ENCODE measurements at regions not wholly inside any gene's neighbourhood (a gene's known extent, or its start where the extent isn't known, plus 50 kb on each side); places are given as distances from the start of the nearest gene placed in this dataset.

- Histone ChIP-seq H3K4me1 (ENCODE audit: control insufficient read depth, insufficient read depth, low read length) (no peaks in the 10 kb centered on the region), H3K27ac (ENCODE audit: low read length) (no peak overlapping the region), H3K36me3 (ENCODE audit: control insufficient read depth, insufficient read depth, low read length) (no peaks in the 10 kb centered on the region), H3K4me3 (ENCODE audit: low read length) (no peak overlapping the region), H3K27me3 (ENCODE audit: control insufficient read depth, insufficient read depth, low read length) (no peaks in the 10 kb centered on the region), H3K9me3 (ENCODE audit: control insufficient read depth, insufficient read depth, low read length) (no peaks in the 10 kb centered on the region)
- H3K27ac Mint-ChIP-seq: no peak overlapping the region
- H3K36me3 Mint-ChIP-seq: peaks cover 7% of the 10 kb centered on the region
- DNase-seq (no peak), ATAC-seq (no peak)
- no peak overlapping the region for H3K4me3 Mint-ChIP-seq
- no peaks in the 10 kb centered on the region for H3K4me1 Mint-ChIP-seq
- 59% methylated on average over 13 of the region's 13 CpGs for WGBS (ENCODE audit: insufficient coverage)
- TF ChIP-seq CTCF (IDR thresholded peaks at IDR 0.05): no peak
- H3K27me3 Mint-ChIP-seq (ENCODE audit: low read depth in 2 of 2): peaks cover 11 to 34% of the 10 kb centered on the region in 2 donors
- H3K9me3 Mint-ChIP-seq: peaks cover 2 to 3% of the 10 kb centered on the region in 2 donors
- intact Hi-C loops (cut with micrococcal nuclease): no loop called here
Measured at GRCh38 chr10:118447478-118448270, 105.5 kb upstream of the FAM204A start.

- Mint-ChIP-seq H3K9me3 (no peaks in the 10 kb centered on the region), H3K36me3 (no peaks in the 10 kb centered on the region), H3K4me3 (no peak overlapping the region), H3K4me1 (no peaks in the 10 kb centered on the region), H3K27me3 (ENCODE audit: low read depth in 2 of 2) (peaks cover 3 to 37% of the 10 kb centered on the region in 2 donors), H3K27ac (no peak overlapping the region)
- Histone ChIP-seq H3K27ac (ENCODE audit: low read length) (no peak overlapping the region), H3K27me3 (ENCODE audit: control insufficient read depth, insufficient read depth, low read length) (no peaks in the 10 kb centered on the region), H3K9me3 (ENCODE audit: control insufficient read depth, insufficient read depth, low read length) (no peaks in the 10 kb centered on the region), H3K4me3 (ENCODE audit: low read length) (no peak overlapping the region), H3K4me1 (ENCODE audit: control insufficient read depth, insufficient read depth, low read length) (no peaks in the 10 kb centered on the region), H3K36me3 (ENCODE audit: control insufficient read depth, insufficient read depth, low read length) (no peaks in the 10 kb centered on the region)
- intact Hi-C loops (cut with micrococcal nuclease): no loop called here
- WGBS (ENCODE audit: insufficient coverage): 71% methylated on average over 1 of the region's 1 CpG
- no peak for TF ChIP-seq CTCF (IDR thresholded peaks at IDR 0.05)
- no peak for ATAC-seq
- no peak for DNase-seq
Measured at GRCh38 chr10:118445535-118445934, 103.4 kb upstream of the FAM204A start.

GRCh38 chr10:118444069-118444468, 101.9 kb upstream of the FAM204A start:
- Histone ChIP-seq H3K4me3 (ENCODE audit: low read length) (no peak overlapping the region), H3K4me1 (ENCODE audit: control insufficient read depth, insufficient read depth, low read length) (no peaks in the 10 kb centered on the region), H3K27me3 (ENCODE audit: control insufficient read depth, insufficient read depth, low read length) (peaks cover 3% of the 10 kb centered on the region), H3K27ac (ENCODE audit: low read length) (no peak overlapping the region), H3K36me3 (ENCODE audit: control insufficient read depth, insufficient read depth, low read length) (no peaks in the 10 kb centered on the region), H3K9me3 (ENCODE audit: control insufficient read depth, insufficient read depth, low read length) (no peaks in the 10 kb centered on the region)
- no peak for TF ChIP-seq CTCF (IDR thresholded peaks at IDR 0.05)
- Mint-ChIP-seq H3K36me3 (no peaks in the 10 kb centered on the region), H3K4me1 (no peaks in the 10 kb centered on the region), H3K4me3 (no peak overlapping the region), H3K27me3 (ENCODE audit: low read depth in 2 of 2) (peaks cover 7 to 44% of the 10 kb centered on the region in 2 donors), H3K9me3 (no peaks in the 10 kb centered on the region), H3K27ac (no peak overlapping the region)
- no peak for ATAC-seq
- no peak for DNase-seq
- WGBS (ENCODE audit: insufficient coverage): 76% methylated on average over 2 of the region's 2 CpGs
- intact Hi-C loops (cut with micrococcal nuclease): no loop called here

GRCh38 chr10:118442032-118442431, 99.9 kb upstream of the FAM204A start:
- Histone ChIP-seq H3K27ac (ENCODE audit: low read length) (no peak overlapping the region), H3K36me3 (ENCODE audit: control insufficient read depth, insufficient read depth, low read length) (no peaks in the 10 kb centered on the region), H3K4me3 (ENCODE audit: low read length) (no peak overlapping the region), H3K4me1 (ENCODE audit: control insufficient read depth, insufficient read depth, low read length) (no peaks in the 10 kb centered on the region), H3K27me3 (ENCODE audit: control insufficient read depth, insufficient read depth, low read length) (peaks cover 6% of the 10 kb centered on the region), H3K9me3 (ENCODE audit: control insufficient read depth, insufficient read depth, low read length) (no peaks in the 10 kb centered on the region)
- no peak for ATAC-seq
- no peaks in the 10 kb centered on the region for H3K9me3 Mint-ChIP-seq
- no peak for DNase-seq
- 73% methylated on average over 2 of the region's 3 CpGs for WGBS (ENCODE audit: insufficient coverage)
- H3K27me3 Mint-ChIP-seq (ENCODE audit: low read depth in 2 of 2): peaks cover 17 to 52% of the 10 kb centered on the region in 2 donors
- no peaks in the 10 kb centered on the region for H3K4me1 Mint-ChIP-seq
- no peaks in the 10 kb centered on the region for H3K36me3 Mint-ChIP-seq
- TF ChIP-seq CTCF (IDR thresholded peaks at IDR 0.05): no peak
- H3K27ac Mint-ChIP-seq: no peak overlapping the region
- no peak overlapping the region for H3K4me3 Mint-ChIP-seq
- intact Hi-C loops (cut with micrococcal nuclease): no loop called here

All from natural killer cell (primary cell).